CD8-positive, alpha-beta memory T cell (primary cell): ENCODE measurements at regions not wholly inside any gene's neighbourhood (a gene's known extent, or its start where the extent isn't known, plus 50 kb on each side); places are given as distances from the start of the nearest gene placed in this dataset.

Experiments
- CTCF ChIA-PET: fragments of 350-600 bp; sonication (Branson Sonifier 250); formaldehyde crosslinking; loops from one replicate; lab custom pipeline; 2021; ENCODE audit warnings: antibody characterized with exemption; lab: Charles Lee
- POLR2A ChIA-PET: fragments of 350-600 bp; sonication (Branson Sonifier 250); formaldehyde crosslinking; loops from one replicate; lab custom pipeline; 2021; ENCODE audit warnings: antibody characterized with exemption; lab: Charles Lee
- DNase-seq, 5 donors: peaks; one replicate each; pipeline versions ENCODE4 v3.0.0 to v3.0.0-alpha.2; 2020 to 2022; ENCODE audit warnings: mixed read lengths in 1 of 5
- H3K27ac ChIP-seq: one replicate; pipeline ENCODE4 v1.7.0; 2013; ENCODE audit warnings: low read depth, mild to moderate bottlenecking, low read length, moderate library complexity
- H3K27me3 ChIP-seq: 2 replicates; pipeline ENCODE4 v1.7.0; 2013; ENCODE audit warnings: low read length, mild to moderate bottlenecking; ENCODE audit not compliant: insufficient read depth, poor library complexity, severe bottlenecking
- H3K36me3 ChIP-seq: 2 replicates; pipeline ENCODE4 v1.7.0; 2013; ENCODE audit warnings: mild to moderate bottlenecking, low read length, moderate library complexity; ENCODE audit not compliant: insufficient read depth
- H3K4me1 ChIP-seq: 2 replicates; pipeline ENCODE4 v1.7.0; 2013; ENCODE audit warnings: mild to moderate bottlenecking, low read length, moderate library complexity; ENCODE audit not compliant: insufficient read depth
- H3K4me3 ChIP-seq: 2 replicates; pipeline ENCODE4 v1.7.0; 2013; ENCODE audit warnings: mild to moderate bottlenecking, low read length
- H3K9me3 ChIP-seq: 2 replicates; pipeline ENCODE4 v1.7.0; 2013; ENCODE audit warnings: mild to moderate bottlenecking, low read length
- H3K27ac Mint-ChIP-seq, 8 donors: one replicate each; pipeline ENCODE4 v1.8.0; 2020 to 2021; ENCODE audit warnings: mixed read lengths in 8 of 8, mild to moderate bottlenecking in 6 of 8, inconsistent platforms in 3 of 8, moderate library complexity in 3 of 8
- H3K27me3 Mint-ChIP-seq, 2 donors: one replicate each; pipeline ENCODE4 v1.8.0; 2020 to 2021; ENCODE audit warnings: mixed read lengths in 2 of 2, mild to moderate bottlenecking in 1 of 2, moderate library complexity in 1 of 2
- H3K36me3 Mint-ChIP-seq, 3 donors: one replicate each; pipeline ENCODE4 v1.8.0; 2020 to 2021; ENCODE audit warnings: mixed read lengths in 3 of 3, inconsistent platforms in 1 of 3, mild to moderate bottlenecking in 1 of 3
- H3K4me1 Mint-ChIP-seq, 3 donors: one replicate each; pipeline ENCODE4 v1.8.0; 2020 to 2021; ENCODE audit warnings: mixed read lengths in 3 of 3, inconsistent platforms in 1 of 3, mild to moderate bottlenecking in 1 of 3
- H3K4me3 Mint-ChIP-seq, 7 donors: one replicate each; pipeline ENCODE4 v1.8.0; 2020 to 2021; ENCODE audit warnings: mixed read lengths in 7 of 7, mild to moderate bottlenecking in 6 of 7, moderate library complexity in 4 of 7, inconsistent platforms in 2 of 7
- H3K9me3 Mint-ChIP-seq, 5 donors: one replicate each; pipeline ENCODE4 v1.8.0; 2020 to 2022; ENCODE audit warnings: mixed read lengths in 5 of 5, mild to moderate bottlenecking in 3 of 5, moderate library complexity in 2 of 5, inconsistent platforms in 1 of 5

DNA sequence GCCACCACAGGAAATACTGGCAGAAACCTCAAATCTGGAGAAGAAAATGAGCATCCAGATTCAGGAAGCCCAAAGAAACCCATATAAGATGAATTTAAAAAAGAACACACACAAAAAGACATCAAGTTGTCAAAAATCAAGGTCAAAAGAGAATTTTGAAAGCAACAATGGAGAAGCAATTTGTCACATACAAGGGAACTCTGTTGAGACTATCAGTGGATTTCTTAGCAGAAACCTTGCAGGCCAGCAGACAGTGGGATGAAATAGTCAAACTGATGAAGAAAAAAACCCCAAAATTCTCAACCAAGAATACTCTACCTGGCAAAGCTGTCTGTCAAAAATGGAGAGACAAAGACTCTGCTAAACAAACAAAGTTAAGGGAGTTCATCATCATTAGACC lies 272.6 kb downstream of the ADCYAP1 start:
- Histone ChIP-seq H3K9me3 (no peaks in the 10 kb centered on the region), H3K36me3 (no peaks in the 10 kb centered on the region), H3K27ac (no peak overlapping the region), H3K4me1 (no peaks in the 10 kb centered on the region), H3K4me3 (no peak overlapping the region), H3K27me3 (no peaks in the 10 kb centered on the region)
- no peak overlapping the region for H3K27ac Mint-ChIP-seq
- H3K27me3 Mint-ChIP-seq = no peaks in the 10 kb centered on the region
- peaks cover 8 to 45% (median 10%) of the 10 kb centered on the region in 5 donors for H3K9me3 Mint-ChIP-seq
- no peaks in the 10 kb centered on the region for H3K4me1 Mint-ChIP-seq
- no peak overlapping the region for H3K4me3 Mint-ChIP-seq
- peaks cover 0 to 2% (median 0%) of the 10 kb centered on the region in 3 donors for H3K36me3 Mint-ChIP-seq
- ChIA-PET CTCF (no interaction called here), POLR2A (no interaction called here)
- DNase-seq = no peak

DNA sequence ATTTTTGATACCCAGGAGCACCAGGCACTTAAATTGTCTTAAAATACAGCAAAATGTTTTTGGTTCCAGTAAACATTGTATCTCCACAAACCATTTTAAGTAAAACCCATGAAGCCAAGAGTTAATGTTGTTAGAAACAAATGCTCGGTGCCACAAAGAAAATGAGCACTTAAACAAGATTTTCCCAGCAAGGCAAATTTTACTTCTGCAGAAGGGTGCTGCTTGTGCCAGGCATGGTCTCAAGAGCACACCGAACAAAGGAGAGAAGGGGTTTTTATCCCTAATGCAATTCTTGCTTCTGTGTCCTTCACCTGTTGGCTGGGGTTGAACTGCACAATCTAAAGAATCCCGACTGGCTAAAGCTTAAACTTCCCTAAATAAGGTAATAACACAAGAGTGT lies 286.7 kb downstream of the ADCYAP1 start:
- no peaks in the 10 kb centered on the region for H3K36me3 Mint-ChIP-seq
- no peaks in the 10 kb centered on the region for H3K4me1 Mint-ChIP-seq
- H3K4me3 ChIP-seq = no peak overlapping the region
- no peaks in the 10 kb centered on the region for H3K27me3 ChIP-seq
- peaks cover 6 to 31% (median 13%) of the 10 kb centered on the region in 5 donors for H3K9me3 Mint-ChIP-seq
- H3K4me1 ChIP-seq = no peaks in the 10 kb centered on the region
- no peak overlapping the region for H3K4me3 Mint-ChIP-seq
- DNase-seq = no peak
- no peak overlapping the region for H3K27ac ChIP-seq
- CTCF ChIA-PET = no interaction called here
- H3K9me3 ChIP-seq = no peaks in the 10 kb centered on the region
- POLR2A ChIA-PET = no interaction called here
- no peak overlapping the region for H3K27ac Mint-ChIP-seq
- no peaks in the 10 kb centered on the region for H3K36me3 ChIP-seq
- H3K27me3 Mint-ChIP-seq = no peaks in the 10 kb centered on the region

DNA sequence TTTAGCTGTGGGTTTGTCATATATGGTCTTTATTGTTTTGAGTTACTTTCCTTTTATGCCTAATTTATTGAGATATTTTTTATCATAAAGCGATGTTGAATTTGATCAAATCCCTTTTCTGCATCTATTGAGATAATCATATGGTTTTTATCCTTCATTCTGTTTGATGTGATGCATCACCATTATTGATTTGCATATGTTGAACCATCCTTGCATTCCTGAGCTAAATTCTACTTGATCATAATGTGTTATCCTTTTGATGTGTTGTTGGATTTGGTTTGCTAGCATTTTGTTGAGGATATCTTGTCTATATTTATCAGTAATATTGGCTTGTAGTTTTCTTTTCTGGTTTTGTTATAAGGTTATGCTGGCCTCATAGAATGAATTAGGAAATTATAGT lies 308.5 kb downstream of the ADCYAP1 start:
- Mint-ChIP-seq H3K9me3 (peaks cover 17 to 41% (median 23%) of the 10 kb centered on the region in 5 donors), H3K4me1 (no peaks in the 10 kb centered on the region), H3K36me3 (no peaks in the 10 kb centered on the region), H3K4me3 (no peak overlapping the region), H3K27me3 (peaks cover 0 to 2% of the 10 kb centered on the region in 2 donors), H3K27ac (no peak overlapping the region)
- ChIA-PET POLR2A (no interaction called here), CTCF (no interaction called here)
- H3K4me1 ChIP-seq = no peaks in the 10 kb centered on the region
- H3K27ac ChIP-seq = no peak overlapping the region
- DNase-seq = no peak
- no peaks in the 10 kb centered on the region for H3K36me3 ChIP-seq
- no peaks in the 10 kb centered on the region for H3K27me3 ChIP-seq
- H3K9me3 ChIP-seq = no peaks in the 10 kb centered on the region
- no peak overlapping the region for H3K4me3 ChIP-seq

DNA sequence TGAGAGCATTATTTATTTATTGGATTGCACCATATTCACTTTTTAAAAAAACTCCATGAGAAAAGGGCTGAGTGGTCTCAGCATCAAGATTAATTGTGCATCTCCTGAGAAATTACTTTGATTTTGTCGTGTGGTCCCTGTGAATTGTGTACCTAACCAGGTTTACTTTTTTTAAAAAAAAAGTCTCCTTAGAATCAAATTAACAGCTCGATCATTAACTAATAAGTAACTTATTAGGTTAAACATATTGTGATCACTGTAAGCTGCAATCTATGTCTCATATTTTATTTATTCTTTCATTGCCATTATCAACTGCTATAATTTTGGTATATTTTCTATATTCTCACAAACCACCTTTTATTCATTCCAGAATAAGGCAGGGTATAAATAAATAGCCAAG lies 318.2 kb downstream of the ADCYAP1 start:
- ChIA-PET CTCF (no interaction called here), POLR2A (no interaction called here)
- H3K9me3 Mint-ChIP-seq = peaks cover 0 to 26% (median 4%) of the 10 kb centered on the region in 5 donors
- H3K4me1 ChIP-seq = no peaks in the 10 kb centered on the region
- no peak overlapping the region for H3K27ac Mint-ChIP-seq
- DNase-seq = no peak
- no peaks in the 10 kb centered on the region for H3K36me3 Mint-ChIP-seq
- no peak overlapping the region for H3K4me3 Mint-ChIP-seq
- H3K9me3 ChIP-seq = no peaks in the 10 kb centered on the region
- H3K4me3 ChIP-seq = no peak overlapping the region
- H3K4me1 Mint-ChIP-seq = no peaks in the 10 kb centered on the region
- H3K27me3 ChIP-seq = no peaks in the 10 kb centered on the region
- no peak overlapping the region for H3K27ac ChIP-seq
- H3K36me3 ChIP-seq = no peaks in the 10 kb centered on the region
- no peaks in the 10 kb centered on the region for H3K27me3 Mint-ChIP-seq

DNA sequence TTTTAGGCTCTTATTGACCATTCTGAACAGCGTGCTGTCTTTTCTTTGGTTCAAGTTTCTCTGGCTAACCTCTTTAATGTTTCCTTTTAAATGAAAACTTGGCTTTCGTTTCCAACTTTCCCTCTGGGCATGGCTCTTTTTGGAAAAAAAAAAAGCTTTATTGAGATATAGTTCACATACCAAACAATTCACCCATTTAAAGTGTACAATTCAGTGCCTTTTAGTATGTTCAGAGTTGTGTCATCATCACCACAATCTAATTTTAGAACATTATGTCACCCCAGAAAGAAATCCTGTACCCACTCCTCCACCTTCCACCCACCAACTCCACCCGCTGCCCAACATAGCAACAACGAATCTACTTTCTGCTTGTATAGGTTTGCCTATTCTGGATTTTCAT lies 322.4 kb downstream of the ADCYAP1 start:
- Mint-ChIP-seq H3K4me1 (no peaks in the 10 kb centered on the region), H3K27me3 (no peaks in the 10 kb centered on the region), H3K9me3 (peaks cover 7 to 36% (median 13%) of the 10 kb centered on the region in 5 donors), H3K4me3 (no peak overlapping the region), H3K27ac (no peak overlapping the region), H3K36me3 (no peaks in the 10 kb centered on the region)
- POLR2A ChIA-PET = no interaction called here
- H3K4me3 ChIP-seq = no peak overlapping the region
- DNase-seq = no peak
- H3K36me3 ChIP-seq = no peaks in the 10 kb centered on the region
- no peaks in the 10 kb centered on the region for H3K9me3 ChIP-seq
- no peaks in the 10 kb centered on the region for H3K4me1 ChIP-seq
- H3K27me3 ChIP-seq = no peaks in the 10 kb centered on the region
- CTCF ChIA-PET = no interaction called here
- H3K27ac ChIP-seq = no peak overlapping the region

DNA sequence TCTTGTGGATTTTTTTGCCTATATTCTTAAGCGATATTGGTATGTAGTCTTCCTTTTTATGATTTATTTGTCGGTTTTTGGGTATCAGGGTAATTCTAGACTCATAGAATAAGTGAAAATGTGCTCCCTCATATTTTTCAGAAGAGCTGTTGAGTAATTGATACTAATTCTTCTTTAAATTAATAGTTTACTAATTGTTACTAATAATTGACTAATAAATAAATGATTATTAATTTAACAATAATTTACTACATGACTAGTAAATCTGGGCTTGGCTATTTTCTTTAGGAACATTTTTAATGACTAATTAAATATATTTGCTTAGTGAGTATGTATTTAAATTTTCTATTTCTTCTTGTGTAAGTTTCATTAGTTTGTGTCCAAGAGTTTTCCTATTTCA lies 325.0 kb downstream of the ADCYAP1 start:
- ChIA-PET POLR2A (no interaction called here), CTCF (no interaction called here)
- Mint-ChIP-seq H3K4me3 (no peak overlapping the region), H3K9me3 (peaks cover 12 to 38% (median 28%) of the 10 kb centered on the region in 5 donors), H3K36me3 (no peaks in the 10 kb centered on the region), H3K27ac (no peak overlapping the region), H3K27me3 (no peaks in the 10 kb centered on the region), H3K4me1 (no peaks in the 10 kb centered on the region)
- H3K36me3 ChIP-seq = no peaks in the 10 kb centered on the region
- no peak overlapping the region for H3K4me3 ChIP-seq
- no peak overlapping the region for H3K27ac ChIP-seq
- no peaks in the 10 kb centered on the region for H3K27me3 ChIP-seq
- DNase-seq = no peak
- H3K9me3 ChIP-seq = no peaks in the 10 kb centered on the region
- no peaks in the 10 kb centered on the region for H3K4me1 ChIP-seq

DNA sequence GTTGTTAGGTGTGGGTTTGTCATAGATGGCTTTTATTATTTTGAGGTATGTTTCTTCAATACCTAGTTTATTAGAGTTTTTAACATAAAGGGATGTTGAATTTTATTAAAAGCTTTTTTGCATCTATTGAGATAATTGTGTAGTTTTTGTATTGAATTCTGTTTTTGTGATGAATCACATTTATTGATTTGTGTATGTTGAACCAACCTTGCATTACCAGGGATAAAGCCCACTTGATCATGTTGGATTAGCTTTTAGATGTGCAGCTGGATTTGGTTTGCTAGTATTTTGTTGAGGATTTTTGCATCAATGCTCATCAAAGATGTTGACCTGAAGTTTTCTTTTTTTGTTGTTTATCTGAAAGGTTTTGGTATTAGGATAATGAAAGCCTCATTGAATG lies 328.2 kb downstream of the ADCYAP1 start:
- CTCF ChIA-PET = interaction anchor here (0.9 kb wide), 1 partner anchor 8 kb away, joined by 3 read pairs; no protein-coding TSS in a partner anchor
- Mint-ChIP-seq H3K36me3 (no peaks in the 10 kb centered on the region), H3K4me1 (no peaks in the 10 kb centered on the region), H3K27me3 (no peaks in the 10 kb centered on the region), H3K9me3 (peaks cover 20 to 52% (median 34%) of the 10 kb centered on the region in 5 donors), H3K4me3 (no peak overlapping the region), H3K27ac (no peak overlapping the region)
- POLR2A ChIA-PET = no interaction called here
- H3K4me1 ChIP-seq = no peaks in the 10 kb centered on the region
- H3K36me3 ChIP-seq = no peaks in the 10 kb centered on the region
- no peaks in the 10 kb centered on the region for H3K9me3 ChIP-seq
- no peak overlapping the region for H3K27ac ChIP-seq
- no peak for DNase-seq
- no peak overlapping the region for H3K4me3 ChIP-seq
- H3K27me3 ChIP-seq = no peaks in the 10 kb centered on the region

DNA sequence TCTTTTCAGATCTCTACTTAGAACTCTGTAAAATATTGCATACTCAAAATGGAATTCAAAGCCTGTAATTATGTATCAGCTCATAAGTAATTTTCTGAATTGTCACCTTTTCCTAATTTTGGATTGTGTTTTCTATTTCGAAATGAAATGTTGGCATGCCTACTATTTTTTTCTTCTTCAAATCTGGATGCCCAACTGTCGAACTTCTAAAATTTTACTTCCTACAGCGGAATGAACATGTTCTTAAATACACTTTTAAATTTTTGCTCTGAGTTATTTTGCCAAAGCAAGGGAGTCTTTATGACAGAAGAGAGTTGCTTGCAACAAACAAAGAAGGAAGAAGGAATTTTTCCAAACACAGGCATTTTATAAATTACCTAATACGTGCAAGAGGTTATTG lies 336.0 kb downstream of the ADCYAP1 start:
- Mint-ChIP-seq H3K4me3 (no peak overlapping the region), H3K4me1 (no peaks in the 10 kb centered on the region), H3K9me3 (peaks cover 3 to 25% (median 7%) of the 10 kb centered on the region in 5 donors), H3K36me3 (no peaks in the 10 kb centered on the region), H3K27me3 (no peaks in the 10 kb centered on the region), H3K27ac (no peak overlapping the region)
- CTCF ChIA-PET = interaction anchor here (1.0 kb wide), 1 partner anchor 8 kb away, joined by 3 read pairs; no protein-coding TSS in a partner anchor
- no peaks in the 10 kb centered on the region for H3K27me3 ChIP-seq
- no peak overlapping the region for H3K4me3 ChIP-seq
- POLR2A ChIA-PET = no interaction called here
- no peak overlapping the region for H3K27ac ChIP-seq
- H3K4me1 ChIP-seq = no peaks in the 10 kb centered on the region
- H3K9me3 ChIP-seq = no peaks in the 10 kb centered on the region
- DNase-seq = no peak
- no peaks in the 10 kb centered on the region for H3K36me3 ChIP-seq
